Large intestine (tissue), 3 donors: ENCODE measurements at regions not wholly inside any gene's neighbourhood (a gene's known extent, or its start where the extent isn't known, plus 50 kb on each side); places are given as distances from the start of the nearest gene placed in this dataset.
"Not testable (repeated sequence)": the region's sequence is repeated elsewhere in the genome, so short reads cannot be mapped to it uniquely, and the experiment has no call there.

Experiments
- DNase-seq, 2 donors: peaks; one replicate each; pipeline versions ENCODE4 v3.0.0 to v3.0.0-alpha.2; 2013
- H3K27ac ChIP-seq: one replicate; pipeline ENCODE4 v1.5.1; 2013; ENCODE audit warnings: low read length
- H3K27me3 ChIP-seq: 2 replicates; pipeline ENCODE4 v1.6.1; 2013; ENCODE audit warnings: low read length; ENCODE audit not compliant: control insufficient read depth, insufficient read depth
- H3K36me3 ChIP-seq: 2 replicates; pipeline ENCODE4 v1.6.1; 2013; ENCODE audit warnings: low read length; ENCODE audit not compliant: control insufficient read depth, insufficient read depth
- H3K4me1 ChIP-seq: one replicate; pipeline ENCODE4 v1.6.1; 2013; ENCODE audit warnings: low read length; ENCODE audit not compliant: control insufficient read depth, insufficient read depth
- H3K4me3 ChIP-seq: one replicate; pipeline ENCODE4 v1.5.1; 2013; ENCODE audit warnings: low read length
- H3K9me3 ChIP-seq: one replicate; pipeline ENCODE4 v1.6.1; 2013; ENCODE audit warnings: mild to moderate bottlenecking, low read depth, low read length, moderate library complexity; ENCODE audit not compliant: control insufficient read depth
- WGBS: methylation state at CpG from one replicate; pipeline ENCODE4 v1.1.5; 2013; ENCODE audit warnings: low lambda C conversion rate; ENCODE audit not compliant: insufficient coverage; 5-methylcytosine and 5-hydroxymethylcytosine counted together

DNA sequence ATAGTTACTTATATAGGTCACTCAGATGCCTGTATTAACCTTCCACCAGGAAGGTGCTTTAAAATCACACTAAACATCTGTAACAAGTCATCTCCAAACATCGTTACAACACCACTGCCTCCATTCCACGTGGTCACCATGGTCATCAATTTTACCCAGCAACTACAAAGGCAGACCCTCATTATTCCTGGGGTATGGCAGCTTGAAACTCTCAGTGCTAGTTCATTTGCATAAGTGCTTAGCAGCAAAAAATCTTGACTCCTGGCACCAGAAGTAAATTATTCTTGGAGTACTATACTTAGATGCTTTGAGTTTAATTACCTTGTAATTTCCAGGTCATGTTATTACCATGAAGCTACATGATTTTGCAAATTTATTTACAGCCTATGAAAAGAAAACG lies 250.6 kb downstream of the KBTBD8 start:
- no peak for DNase-seq
- no peak overlapping the region for H3K4me3 ChIP-seq
- H3K9me3 ChIP-seq: no peaks in the 10 kb centered on the region
- H3K4me1 ChIP-seq: no peaks in the 10 kb centered on the region
- no peaks in the 10 kb centered on the region for H3K27me3 ChIP-seq
- WGBS: 83% methylated on average over 1 of the region's 3 CpGs
- no peak overlapping the region for H3K27ac ChIP-seq
- H3K36me3 ChIP-seq: no peaks in the 10 kb centered on the region

DNA sequence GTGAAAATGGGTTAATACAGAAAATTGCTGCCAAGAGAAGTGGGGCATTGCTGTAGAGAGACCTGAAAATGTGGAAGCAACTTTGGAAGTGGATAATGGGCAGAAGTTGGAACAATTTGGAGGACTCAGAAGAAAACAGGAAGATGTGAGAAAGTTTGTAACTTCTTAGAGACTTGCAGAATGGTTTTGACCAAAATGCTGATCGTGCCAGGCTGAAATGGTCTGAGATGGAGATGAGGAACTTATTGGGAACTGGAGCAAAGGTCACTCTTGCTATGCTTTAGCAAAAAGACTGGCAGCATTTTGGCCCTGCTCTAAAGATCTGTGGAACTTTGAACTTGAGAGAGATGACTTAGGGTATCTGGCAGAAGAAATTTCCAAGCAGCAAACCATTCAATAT lies 254.8 kb downstream of the KBTBD8 start:
- H3K4me1 ChIP-seq, DNase-seq, H3K4me3 ChIP-seq, H3K36me3 ChIP-seq, H3K27ac ChIP-seq, H3K9me3 ChIP-seq, H3K27me3 ChIP-seq: not testable (repeated sequence)
- no CpG with 5 or more reads among the region's 1 CpG for WGBS

GRCh38 chr3:67278015-67278618 lies 280.0 kb downstream of the KBTBD8 start:
- Histone ChIP-seq H3K36me3 (no peaks in the 10 kb centered on the region), H3K9me3 (no peaks in the 10 kb centered on the region), H3K4me1 (no peaks in the 10 kb centered on the region), H3K27ac (no peak overlapping the region), H3K27me3 (peaks cover 3% of the 10 kb centered on the region), H3K4me3 (no peak overlapping the region)
- WGBS: 100% methylated on average over 1 of the region's 3 CpGs
- DNase-seq: no peak

GRCh38 chr3:67286586-67286985 lies 288.5 kb downstream of the KBTBD8 start:
- WGBS: no CpG with 5 or more reads among the region's 2 CpGs
- Histone ChIP-seq H3K9me3 (no peaks in the 10 kb centered on the region), H3K27me3 (no peaks in the 10 kb centered on the region), H3K36me3 (no peaks in the 10 kb centered on the region), H3K4me3 (no peak overlapping the region), H3K27ac (no peak overlapping the region), H3K4me1 (no peaks in the 10 kb centered on the region)
- no peak for DNase-seq

DNA sequence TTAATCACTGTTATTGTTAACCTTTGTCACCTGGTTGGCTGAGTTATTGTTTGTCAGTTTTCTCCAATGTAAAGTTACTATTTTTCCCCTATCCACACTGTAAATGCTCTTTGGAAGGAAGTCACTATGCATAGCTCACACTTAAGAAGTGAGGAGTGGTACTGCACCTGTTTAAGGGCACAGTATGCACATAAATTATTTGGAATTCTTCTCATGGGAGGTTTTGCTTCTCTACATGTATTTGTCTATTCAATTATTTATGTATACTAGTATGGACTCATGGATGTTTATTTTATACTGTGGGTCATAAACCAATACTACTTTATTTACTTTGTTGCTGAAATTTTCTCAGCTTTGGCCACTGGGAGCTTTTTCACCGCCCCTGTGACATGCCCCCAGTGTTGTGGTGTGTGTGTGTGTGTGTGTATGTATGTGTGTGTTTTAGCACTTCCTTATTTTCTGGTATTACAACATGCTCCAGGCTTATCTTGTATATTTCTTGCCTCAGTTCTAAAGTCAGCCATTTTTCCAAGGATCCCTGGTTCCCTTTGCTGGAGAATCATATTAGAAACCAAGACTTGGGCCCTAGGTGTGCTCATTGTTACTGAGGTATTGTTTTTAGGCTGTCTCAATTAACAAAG lies 290.5 kb downstream of the KBTBD8 start:
- H3K27ac ChIP-seq: no peak overlapping the region
- no peak for DNase-seq
- no peaks in the 10 kb centered on the region for H3K27me3 ChIP-seq
- H3K36me3 ChIP-seq: no peaks in the 10 kb centered on the region
- no peak overlapping the region for H3K4me3 ChIP-seq
- no CpG with 5 or more reads among the region's 1 CpG for WGBS
- no peaks in the 10 kb centered on the region for H3K4me1 ChIP-seq
- no peaks in the 10 kb centered on the region for H3K9me3 ChIP-seq

DNA sequence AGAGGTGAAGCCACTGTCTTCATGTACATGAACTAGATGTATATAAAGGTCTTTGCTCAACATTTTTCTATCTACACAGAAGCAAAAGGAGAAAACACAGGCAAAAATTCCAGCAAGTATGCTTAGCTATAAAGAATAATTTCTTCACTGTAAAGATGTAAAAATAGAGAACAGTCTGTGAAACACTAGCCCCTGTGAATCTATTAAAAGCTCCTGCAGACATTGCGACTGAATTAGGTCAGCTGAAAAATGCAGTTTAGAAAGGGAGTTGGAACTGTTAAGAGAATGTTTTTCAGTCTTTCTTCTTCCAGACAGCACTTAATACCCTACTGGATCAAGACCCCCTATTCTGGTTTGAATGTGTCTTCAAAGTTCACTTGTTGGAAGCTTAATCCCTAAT lies 291.5 kb downstream of the KBTBD8 start:
- H3K4me3 ChIP-seq: no peak overlapping the region
- no peaks in the 10 kb centered on the region for H3K36me3 ChIP-seq
- no CpG with 5 or more reads among the region's 1 CpG for WGBS
- H3K27me3 ChIP-seq: no peaks in the 10 kb centered on the region
- H3K9me3 ChIP-seq: no peaks in the 10 kb centered on the region
- H3K27ac ChIP-seq: no peak overlapping the region
- H3K4me1 ChIP-seq: no peaks in the 10 kb centered on the region
- DNase-seq: no peak

- Histone ChIP-seq H3K36me3 (no peaks in the 10 kb centered on the region), H3K27me3 (no peaks in the 10 kb centered on the region), H3K27ac (no peak overlapping the region), H3K4me1 (no peaks in the 10 kb centered on the region), H3K4me3 (no peak overlapping the region), H3K9me3 (no peaks in the 10 kb centered on the region)
- 90% methylated on average over 3 of the region's 4 CpGs for WGBS
- DNase-seq: peak in 1 of 2 donors; percentile 4
These were observed 292.3 kb downstream of the KBTBD8 start for GRCh38 chr3:67290438-67290837.

- Histone ChIP-seq H3K9me3 (no peaks in the 10 kb centered on the region), H3K27me3 (no peaks in the 10 kb centered on the region), H3K4me1 (no peaks in the 10 kb centered on the region), H3K4me3 (no peak overlapping the region), H3K27ac (no peak overlapping the region), H3K36me3 (no peaks in the 10 kb centered on the region)
- 100% methylated on average over 1 of the region's 11 CpGs for WGBS
- no peak for DNase-seq
These were observed 293.5 kb downstream of the KBTBD8 start for GRCh38 chr3:67291287-67292252.

- no peak overlapping the region for H3K27ac ChIP-seq
These were observed 294.4 kb downstream of the KBTBD8 start for GRCh38 chr3:67292356-67293121.

GRCh38 chr3:67294341-67294740 lies 296.2 kb downstream of the KBTBD8 start:
- H3K9me3 ChIP-seq: no peaks in the 10 kb centered on the region
- no peaks in the 10 kb centered on the region for H3K36me3 ChIP-seq
- H3K4me3 ChIP-seq: no peak overlapping the region
- no peaks in the 10 kb centered on the region for H3K4me1 ChIP-seq
- no peak overlapping the region for H3K27ac ChIP-seq
- 100% methylated on average over 1 of the region's 3 CpGs for WGBS
- H3K27me3 ChIP-seq: no peaks in the 10 kb centered on the region
- DNase-seq: no peak

More at GRCh38 chr3:67292356-67293121, 294.4 kb downstream of the KBTBD8 start:
- Histone ChIP-seq H3K4me3 (no peak overlapping the region), H3K9me3 (no peaks in the 10 kb centered on the region), H3K4me1 (no peaks in the 10 kb centered on the region), H3K27me3 (no peaks in the 10 kb centered on the region), H3K36me3 (no peaks in the 10 kb centered on the region)
- no CpG with 5 or more reads among the region's 3 CpGs for WGBS
- no peak for DNase-seq
